Neural progenitor cell (in vitro differentiated cells): ENCODE measurements at regions not wholly inside any gene's neighbourhood (a gene's known extent, or its start where the extent isn't known, plus 50 kb on each side); places are given as distances from the start of the nearest gene placed in this dataset.

Source experiments
- DNase-seq: peaks from one replicate; pipeline ENCODE4 v3.0.0-alpha.2; 2016; ENCODE audit warnings: low spot score
- H2AFZ ChIP-seq: fragments of 200-600 bp; sonication (generic); replicated peaks from 2 replicates; pipeline ENCODE4 v1.6.1; 2016; ENCODE audit warnings: antibody characterized with exemption
- H3F3A ChIP-seq: fragments of 200-600 bp; sonication (generic); 2 replicates; pipeline ENCODE4 v1.6.1; 2016; ENCODE audit warnings: antibody characterized with exemption, low read depth
- H3K27ac ChIP-seq: fragments of 200-600 bp; sonication (generic); 2 replicates; pipeline ENCODE4 v1.5.1; 2016; ENCODE audit warnings: mild to moderate bottlenecking
- H3K27me3 ChIP-seq: fragments of 200-600 bp; sonication (generic); 2 replicates; pipeline ENCODE4 v1.6.1; 2016; ENCODE audit warnings: mild to moderate bottlenecking, moderate library complexity
- H3K36me3 ChIP-seq: fragments of 200-600 bp; sonication (generic); 2 replicates; pipeline ENCODE4 v1.5.1; 2016
- H3K4me1 ChIP-seq: fragments of 200-600 bp; sonication (generic); 2 replicates; pipeline ENCODE4 v1.6.1; 2016; ENCODE audit warnings: mixed run types
- H3K4me2 ChIP-seq: fragments of 200-600 bp; sonication (generic); 2 replicates; pipeline ENCODE4 v1.6.1; 2016
- H3K4me3 ChIP-seq: fragments of 200-600 bp; sonication (generic); 2 replicates; pipeline ENCODE4 v1.5.1; 2016
- H3K79me2 ChIP-seq: fragments of 200-600 bp; sonication (generic); 2 replicates; pipeline ENCODE4 v1.6.1; 2016; ENCODE audit warnings: low read depth
- H3K9ac ChIP-seq: fragments of 200-600 bp; sonication (generic); 2 replicates; pipeline ENCODE4 v1.6.1; 2016
- H3K9me3 ChIP-seq: fragments of 200-600 bp; sonication (generic); 2 replicates; pipeline ENCODE4 v1.5.1; 2016; ENCODE audit warnings: low read depth
- H4K20me1 ChIP-seq: fragments of 200-600 bp; sonication (generic); 2 replicates; pipeline ENCODE4 v1.6.1; 2016; ENCODE audit warnings: low read depth
- H3K27ac Mint-ChIP-seq: 3 replicates; pipeline ENCODE4 v1.8.0; 2021; ENCODE audit warnings: mixed read lengths
- H3K27me3 Mint-ChIP-seq: 2 replicates; pipeline ENCODE4 v1.8.0; 2022; ENCODE audit warnings: low read depth, mild to moderate bottlenecking, inconsistent platforms, moderate library complexity, mixed read lengths; ENCODE audit not compliant: insufficient read depth
- H3K36me3 Mint-ChIP-seq: 3 replicates; pipeline ENCODE4 v1.8.0; 2021; ENCODE audit warnings: mixed read lengths
- H3K4me1 Mint-ChIP-seq: 3 replicates; pipeline ENCODE4 v1.8.0; 2021; ENCODE audit warnings: mixed read lengths
- H3K4me3 Mint-ChIP-seq: 3 replicates; pipeline ENCODE4 v1.8.0; 2021; ENCODE audit warnings: mild to moderate bottlenecking, moderate library complexity, mixed read lengths
- H3K9me3 Mint-ChIP-seq: 3 replicates; pipeline ENCODE4 v1.8.0; 2020; ENCODE audit warnings: mixed read lengths
- CTCF ChIP-seq: fragments of 200-600 bp; sonication (generic); IDR thresholded peaks from 2 replicates; pipeline ENCODE4 v1.5.1; 2017; ENCODE audit warnings: antibody characterized with exemption, mild to moderate bottlenecking
- EZH2 ChIP-seq: fragments of 200-600 bp; sonication (generic); IDR thresholded peaks from 2 replicates; pipeline ENCODE4 v1.6.1; 2017; ENCODE audit warnings: antibody characterized with exemption, mild to moderate bottlenecking, moderate library complexity
- EZH2phosphoT487 ChIP-seq: fragments of 200-600 bp; sonication (generic); IDR thresholded peaks from 2 replicates; pipeline ENCODE4 v1.6.1; 2017; ENCODE audit warnings: antibody characterized with exemption

DNA sequence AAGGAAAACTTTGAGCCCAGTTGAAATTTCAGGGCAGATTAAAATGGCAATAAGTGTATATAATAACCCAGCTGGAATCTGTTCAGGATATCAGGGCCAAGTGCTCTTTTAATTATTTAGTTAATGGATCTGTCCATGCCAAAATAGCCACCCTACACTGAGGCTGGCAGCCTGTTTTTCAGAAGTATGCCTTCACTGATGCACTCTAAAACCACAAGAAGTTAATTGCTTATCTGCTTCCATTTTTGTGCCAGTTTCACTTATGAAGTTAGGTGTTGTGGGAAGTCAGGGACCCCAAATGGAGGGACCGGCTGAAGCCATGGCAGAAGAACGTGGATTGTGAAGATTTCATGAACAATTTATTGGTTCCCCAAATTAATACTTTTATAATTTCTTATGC, 960.3 kb downstream of the C4orf33 start:
- no peaks in the 10 kb centered on the region for H3K4me1 ChIP-seq
- H3K27me3 Mint-ChIP-seq: no peaks in the 10 kb centered on the region
- H3K79me2 ChIP-seq: no peaks in the 10 kb centered on the region
- no peak overlapping the region for H3K4me3 ChIP-seq
- no peak for TF ChIP-seq EZH2
- no peak for TF ChIP-seq EZH2phosphoT487
- no peak for DNase-seq
- no peaks in the 10 kb centered on the region for H4K20me1 ChIP-seq
- H3K9me3 Mint-ChIP-seq: peaks cover 12% of the 10 kb centered on the region
- no peaks in the 10 kb centered on the region for H3K27me3 ChIP-seq
- H3K36me3 Mint-ChIP-seq: peaks cover 5% of the 10 kb centered on the region
- no peak overlapping the region for H2AFZ ChIP-seq
- H3F3A ChIP-seq: no peaks in the 10 kb centered on the region
- H3K27ac Mint-ChIP-seq: no peak overlapping the region
- no peak overlapping the region for H3K27ac ChIP-seq
- no peaks in the 10 kb centered on the region for H3K9me3 ChIP-seq
- H3K9ac ChIP-seq: no peak overlapping the region
- H3K4me1 Mint-ChIP-seq: peaks cover 20% of the 10 kb centered on the region
- H3K36me3 ChIP-seq: no peaks in the 10 kb centered on the region
- H3K4me3 Mint-ChIP-seq: no peak overlapping the region
- H3K4me2 ChIP-seq: no peak overlapping the region

DNA sequence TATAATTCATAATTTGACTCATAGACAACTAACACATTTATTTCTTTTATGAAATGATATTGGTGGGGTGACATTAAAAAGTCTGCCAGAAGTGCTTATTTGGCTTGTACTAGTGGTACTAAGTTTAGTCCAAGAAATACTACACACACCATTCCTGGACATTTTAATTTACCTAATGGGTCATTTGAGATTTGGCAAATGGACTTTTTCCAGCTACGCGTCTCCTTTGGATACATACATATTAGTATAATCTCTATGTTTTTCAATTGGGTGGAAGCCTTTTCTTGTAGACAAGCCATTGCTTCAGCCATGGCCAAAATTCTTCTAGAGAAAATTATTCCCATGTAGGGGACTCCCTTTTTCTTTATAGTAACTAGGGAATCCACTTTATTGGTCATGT, 968.5 kb downstream of the C4orf33 start:
- H3K9ac ChIP-seq: no peak overlapping the region
- no peaks in the 10 kb centered on the region for H3K27me3 ChIP-seq
- H4K20me1 ChIP-seq: no peaks in the 10 kb centered on the region
- no peaks in the 10 kb centered on the region for H3K4me1 Mint-ChIP-seq
- no peaks in the 10 kb centered on the region for H3F3A ChIP-seq
- no peaks in the 10 kb centered on the region for H3K4me1 ChIP-seq
- TF ChIP-seq CTCF (no peak), EZH2 (no peak), EZH2phosphoT487 (no peak)
- H3K4me3 ChIP-seq: no peak overlapping the region
- H2AFZ ChIP-seq: no peak overlapping the region
- no peak overlapping the region for H3K27ac ChIP-seq
- no peaks in the 10 kb centered on the region for H3K27me3 Mint-ChIP-seq
- H3K9me3 Mint-ChIP-seq: no peaks in the 10 kb centered on the region
- no peaks in the 10 kb centered on the region for H3K9me3 ChIP-seq
- no peak overlapping the region for H3K4me2 ChIP-seq
- no peak overlapping the region for H3K27ac Mint-ChIP-seq
- H3K79me2 ChIP-seq: no peaks in the 10 kb centered on the region
- H3K36me3 Mint-ChIP-seq: no peaks in the 10 kb centered on the region
- no peak overlapping the region for H3K4me3 Mint-ChIP-seq
- DNase-seq: no peak
- H3K36me3 ChIP-seq: no peaks in the 10 kb centered on the region

DNA sequence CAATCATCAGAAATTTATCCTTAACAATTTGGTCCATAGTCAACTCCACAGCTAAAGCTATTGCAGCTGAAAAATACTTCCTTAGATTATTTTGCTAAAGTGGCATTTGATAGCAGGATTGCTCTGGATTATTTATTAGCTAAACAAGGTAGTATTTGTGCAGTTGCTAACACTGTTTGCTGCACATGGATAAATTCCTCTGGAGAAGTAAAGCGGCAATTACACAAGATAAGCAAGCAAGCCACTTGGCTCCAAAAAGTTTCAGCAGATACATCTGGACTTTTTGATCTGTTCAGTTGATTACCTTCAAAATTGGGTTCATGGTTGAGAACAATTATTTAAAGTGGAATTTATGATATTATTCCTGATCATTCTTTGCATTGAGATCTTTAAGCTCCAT, 971.5 kb downstream of the C4orf33 start:
- no peak overlapping the region for H3K4me2 ChIP-seq
- H4K20me1 ChIP-seq: no peaks in the 10 kb centered on the region

DNA sequence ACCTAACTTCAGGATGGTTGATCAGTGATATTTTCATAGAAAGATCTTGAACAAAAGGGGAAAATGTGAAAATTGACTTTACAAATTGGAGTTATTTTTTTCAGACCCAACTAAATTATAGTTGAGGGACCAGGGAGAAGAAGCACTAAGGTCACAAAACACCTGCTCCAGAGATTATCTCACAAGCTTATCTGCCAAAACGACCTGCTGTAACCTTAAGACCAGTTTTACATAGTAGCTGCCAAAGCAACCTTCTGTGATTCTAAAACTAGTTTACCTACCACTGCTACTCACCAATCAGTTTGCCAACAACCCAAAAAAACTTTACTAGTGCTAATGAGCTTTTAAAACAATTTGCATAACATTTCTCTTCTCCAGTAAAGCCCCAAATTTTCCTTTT, 972.1 kb downstream of the C4orf33 start:
- Mint-ChIP-seq H3K27ac (no peak overlapping the region), H3K4me1 (no peaks in the 10 kb centered on the region), H3K9me3 (no peaks in the 10 kb centered on the region), H3K27me3 (no peaks in the 10 kb centered on the region), H3K36me3 (no peaks in the 10 kb centered on the region), H3K4me3 (no peak overlapping the region)
- Histone ChIP-seq H3K27ac (no peak overlapping the region), H3F3A (no peaks in the 10 kb centered on the region), H3K4me3 (no peak overlapping the region), H3K4me2 (no peak overlapping the region), H3K79me2 (no peaks in the 10 kb centered on the region), H2AFZ (no peak overlapping the region), H4K20me1 (no peaks in the 10 kb centered on the region), H3K9ac (no peak overlapping the region), H3K9me3 (no peaks in the 10 kb centered on the region), H3K4me1 (no peaks in the 10 kb centered on the region), H3K36me3 (no peaks in the 10 kb centered on the region), H3K27me3 (no peaks in the 10 kb centered on the region)
- no peak for DNase-seq
- TF ChIP-seq CTCF (no peak), EZH2 (no peak), EZH2phosphoT487 (no peak)

More for the DNA sequence above, 971.5 kb downstream of the C4orf33 start:
- Histone ChIP-seq H3F3A (no peaks in the 10 kb centered on the region), H3K36me3 (no peaks in the 10 kb centered on the region), H2AFZ (no peak overlapping the region), H3K9ac (no peak overlapping the region), H3K4me3 (no peak overlapping the region), H3K9me3 (no peaks in the 10 kb centered on the region), H3K27me3 (no peaks in the 10 kb centered on the region), H3K27ac (no peak overlapping the region), H3K4me1 (no peaks in the 10 kb centered on the region), H3K79me2 (no peaks in the 10 kb centered on the region)
- Mint-ChIP-seq H3K9me3 (no peaks in the 10 kb centered on the region), H3K4me1 (no peaks in the 10 kb centered on the region), H3K36me3 (no peaks in the 10 kb centered on the region), H3K27ac (no peak overlapping the region), H3K4me3 (no peak overlapping the region), H3K27me3 (no peaks in the 10 kb centered on the region)
- DNase-seq: no peak
- TF ChIP-seq CTCF (no peak), EZH2 (no peak), EZH2phosphoT487 (no peak)
